ENCODE measurements at regions not wholly inside any gene's neighbourhood (a gene's known extent, or its start where the extent isn't known, plus 50 kb on each side); places are given as distances from the start of the nearest gene placed in this dataset.

GRCh38 chr12:93142881-93143280 lies 213.8 kb upstream of the EEA1 start:
- H3K4me1 ChIP-seq (ENCODE audit: insufficient read depth): peaks cover 10% of the 10 kb centered on the region
- no peak for DNase-seq (ENCODE audit: low spot score)
- no peaks in the 10 kb centered on the region for H3K79me2 ChIP-seq
- H3K9me3 ChIP-seq (ENCODE audit: low read depth): no peaks in the 10 kb centered on the region
- no peak overlapping the region for H3K27ac ChIP-seq
- over 99% methylated on average over 3 of the region's 3 CpGs for WGBS (ENCODE audit: low lambda C conversion rate, missing lambda C conversion rate)
- H4K20me1 ChIP-seq (ENCODE audit: insufficient read depth, poor library complexity, severe bottlenecking): no peaks in the 10 kb centered on the region
- H3K27me3 ChIP-seq: no peaks in the 10 kb centered on the region
- no peak overlapping the region for H3K4me3 ChIP-seq
- H3K4me2 ChIP-seq: no peak overlapping the region
- no peaks in the 10 kb centered on the region for H3K36me3 ChIP-seq (replicated peaks; ENCODE audit: insufficient read depth, low read depth)
- H3K9me2 ChIP-seq (replicated peaks; ENCODE audit: insufficient read depth): no peaks in the 10 kb centered on the region
- no peak for TF ChIP-seq CTCF (IDR thresholded peaks at IDR 0.05; ENCODE audit: poor library complexity)
- no peak for TF ChIP-seq EZH2 (IDR thresholded peaks at IDR 0.05; ENCODE audit: borderline replicate concordance)
- TF ChIP-seq EZH2phosphoT487 (IDR thresholded peaks at IDR 0.05; ENCODE audit: low read depth, severe bottlenecking, unreplicated experiment): no peak
- no peak overlapping the region for H2AFZ ChIP-seq

- H3K36me3 ChIP-seq (replicated peaks; ENCODE audit: insufficient read depth, low read depth): no peaks in the 10 kb centered on the region
- DNase-seq (ENCODE audit: low spot score): no peak
- no peak for TF ChIP-seq EZH2phosphoT487 (IDR thresholded peaks at IDR 0.05; ENCODE audit: low read depth, severe bottlenecking, unreplicated experiment)
- TF ChIP-seq EZH2 (IDR thresholded peaks at IDR 0.05; ENCODE audit: borderline replicate concordance): no peak
- no peak for TF ChIP-seq CTCF (IDR thresholded peaks at IDR 0.05; ENCODE audit: poor library complexity)
- no peaks in the 10 kb centered on the region for H3K27me3 ChIP-seq
- H3K27ac ChIP-seq: no peak overlapping the region
- H3K4me3 ChIP-seq: no peak overlapping the region
- H3K9me2 ChIP-seq (replicated peaks; ENCODE audit: insufficient read depth): no peaks in the 10 kb centered on the region
- H2AFZ ChIP-seq: no peak overlapping the region
- no peak overlapping the region for H3K4me2 ChIP-seq
- H4K20me1 ChIP-seq (ENCODE audit: insufficient read depth, poor library complexity, severe bottlenecking): no peaks in the 10 kb centered on the region
- H3K79me2 ChIP-seq: no peaks in the 10 kb centered on the region
- peaks cover 16% of the 10 kb centered on the region for H3K4me1 ChIP-seq (ENCODE audit: insufficient read depth)
- H3K9me3 ChIP-seq (ENCODE audit: low read depth): no peaks in the 10 kb centered on the region
- 64% methylated on average over 2 of the region's 2 CpGs for WGBS (ENCODE audit: low lambda C conversion rate, missing lambda C conversion rate)
Measured at GRCh38 chr12:93144109-93144508, 215.0 kb upstream of the EEA1 start.

- no peaks in the 10 kb centered on the region for H3K79me2 ChIP-seq
- H3K36me3 ChIP-seq (replicated peaks; ENCODE audit: insufficient read depth, low read depth): no peaks in the 10 kb centered on the region
- H3K9me2 ChIP-seq (replicated peaks; ENCODE audit: insufficient read depth): no peaks in the 10 kb centered on the region
- TF ChIP-seq CTCF (IDR thresholded peaks at IDR 0.05; ENCODE audit: poor library complexity) (no peak), EZH2 (IDR thresholded peaks at IDR 0.05; ENCODE audit: borderline replicate concordance) (no peak)
- no peak overlapping the region for H3K27ac ChIP-seq
- H3K4me2 ChIP-seq: peak overlapping the region; percentile 3
- H2AFZ ChIP-seq: no peak overlapping the region
- H4K20me1 ChIP-seq (ENCODE audit: insufficient read depth, poor library complexity, severe bottlenecking): no peaks in the 10 kb centered on the region
- 47% methylated on average over 5 of the region's 5 CpGs for WGBS (ENCODE audit: low lambda C conversion rate, missing lambda C conversion rate)
- H3K27me3 ChIP-seq: no peaks in the 10 kb centered on the region
- peaks cover 21% of the 10 kb centered on the region for H3K4me1 ChIP-seq (ENCODE audit: insufficient read depth)
- no peaks in the 10 kb centered on the region for H3K9me3 ChIP-seq (ENCODE audit: low read depth)
- no peak overlapping the region for H3K4me3 ChIP-seq
- DNase-seq (ENCODE audit: low spot score): no peak
Measured at GRCh38 chr12:93145086-93145485, 216.0 kb upstream of the EEA1 start.
